ENCODE measurements at regions not wholly inside any gene's neighbourhood (a gene's known extent, or its start where the extent isn't known, plus 50 kb on each side); places are given as distances from the start of the nearest gene placed in this dataset.

GRCh38 chr11:23391031-23391430, 530.8 kb upstream of the CCDC179 start:
- Histone ChIP-seq H3K27me3 (no peaks in the 10 kb centered on the region), H3K36me3 (no peaks in the 10 kb centered on the region), H3K27ac (no peak overlapping the region), H3K4me1 (no peaks in the 10 kb centered on the region), H3K4me3 (no peak overlapping the region), H3K9me3 (no peaks in the 10 kb centered on the region)
- WGBS, 2 donors, result 54 to 77% methylated on average over 1 to 2 of the region's 2 CpGs
- intact Hi-C loops (cut with DNase I), result no loop called here
- TF ChIP-seq POLR2A (IDR thresholded peaks at IDR 0.05), result no peak
- TF ChIP-seq CTCF (IDR thresholded peaks at IDR 0.05), result no peak
- DNase-seq, result no peak

- 70 to 75% methylated on average over 2 of the region's 2 CpGs for WGBS, 2 donors
These were observed 537.8 kb upstream of the CCDC179 start for GRCh38 chr11:23398052-23398451.

GRCh38 chr11:23399995-23400394, 539.7 kb upstream of the CCDC179 start:
- Histone ChIP-seq H3K4me3 (no peak overlapping the region), H3K9me3 (peaks cover 0 to 16% (median 15%) of the 10 kb centered on the region in 3 donors), H3K27me3 (no peaks in the 10 kb centered on the region), H3K36me3 (no peaks in the 10 kb centered on the region), H3K4me1 (no peaks in the 10 kb centered on the region), H3K27ac (no peak overlapping the region)
- 81 to 92% methylated on average over 2 to 9 of the region's 25 CpGs for WGBS, 2 donors
- TF ChIP-seq CTCF (IDR thresholded peaks at IDR 0.05) (no peak), POLR2A (IDR thresholded peaks at IDR 0.05) (no peak)
- DNase-seq, result no peak
- intact Hi-C loops (cut with DNase I), result no loop called here

More at GRCh38 chr11:23398052-23398451, 537.8 kb upstream of the CCDC179 start:
- TF ChIP-seq CTCF (IDR thresholded peaks at IDR 0.05), result no peak
- Histone ChIP-seq H3K27ac (no peak overlapping the region), H3K9me3 (no peaks in the 10 kb centered on the region), H3K4me3 (no peak overlapping the region), H3K4me1 (no peaks in the 10 kb centered on the region), H3K27me3 (no peaks in the 10 kb centered on the region), H3K36me3 (no peaks in the 10 kb centered on the region)
- DNase-seq, result no peak
- intact Hi-C loops (cut with DNase I), result no loop called here

DNA sequence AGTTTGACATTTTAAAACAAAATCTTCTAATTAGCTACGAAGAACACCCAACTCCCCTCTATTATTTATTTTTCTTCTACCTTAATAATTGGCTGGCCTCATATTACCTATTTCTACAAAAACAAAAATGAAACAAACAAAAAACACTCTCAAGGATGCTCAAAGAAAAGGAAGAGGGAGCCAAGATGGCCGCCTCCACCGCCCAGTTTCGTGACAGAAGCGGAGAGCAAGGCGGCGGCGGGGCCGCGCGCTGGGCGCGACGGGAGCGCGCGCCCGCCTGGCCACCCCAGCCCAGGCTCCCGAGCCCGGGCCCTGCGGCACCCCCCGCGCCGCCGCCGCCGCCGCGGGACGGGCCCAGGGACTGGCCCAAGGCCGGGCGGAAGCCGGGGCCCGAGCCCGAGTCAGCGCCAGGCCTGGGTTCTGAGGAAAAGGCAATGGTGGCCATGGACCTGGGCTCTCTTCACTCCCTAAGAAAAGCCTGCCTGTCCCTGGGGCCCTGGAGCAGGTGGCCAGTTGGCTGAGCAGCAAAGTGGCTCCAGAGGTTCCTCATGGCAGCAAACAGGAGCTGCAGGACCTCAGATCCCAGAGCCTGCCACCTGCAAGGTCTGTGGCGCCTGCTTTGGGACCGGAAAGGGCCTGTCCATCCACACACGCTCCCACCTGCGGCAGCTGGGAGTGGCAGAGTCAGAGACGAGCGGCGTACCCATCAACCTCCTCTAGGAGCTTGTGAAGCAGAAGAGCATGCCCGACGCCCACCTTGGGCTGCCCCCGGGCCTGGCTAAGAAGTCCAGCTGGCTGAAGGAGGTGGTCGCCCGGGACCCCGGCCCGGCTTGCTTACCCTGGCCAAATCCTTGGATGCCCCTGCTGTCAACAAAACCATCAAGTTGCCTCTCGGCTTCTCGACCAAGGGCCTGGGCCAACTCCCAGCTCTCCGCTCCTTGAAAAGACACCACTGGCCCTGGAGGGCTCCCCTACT, 543.2 kb upstream of the CCDC179 start:
- intact Hi-C loops (cut with DNase I), result no loop called here
- no peak overlapping the region for H3K27ac ChIP-seq
- peaks cover 0 to 29% (median 17%) of the 10 kb centered on the region in 3 donors for H3K9me3 ChIP-seq
- 92 to 97% methylated on average over 24 to 32 of the region's 53 CpGs for WGBS, 2 donors
- no peaks in the 10 kb centered on the region for H3K4me1 ChIP-seq
- no peak overlapping the region for H3K4me3 ChIP-seq
- no peak for DNase-seq
- no peak for TF ChIP-seq POLR2A (IDR thresholded peaks at IDR 0.05)
- TF ChIP-seq CTCF (IDR thresholded peaks at IDR 0.05), result no peak
- no peaks in the 10 kb centered on the region for H3K36me3 ChIP-seq
- H3K27me3 ChIP-seq, result no peaks in the 10 kb centered on the region

All from esophagus squamous epithelium (tissue), 5 donors.